HG03571 (cell line): ENCODE measurements at regions not wholly inside any gene's neighbourhood (a gene's known extent, or its start where the extent isn't known, plus 50 kb on each side); places are given as distances from the start of the nearest gene placed in this dataset.
"Not testable (repeated sequence)": the region's sequence is repeated elsewhere in the genome, so short reads cannot be mapped to it uniquely, and the experiment has no call there.

Experiments
- ATAC-seq: cut with Tn5 transposase; IDR thresholded peaks from one replicate; pipeline ENCODE4 v1.9.1; 2021; ENCODE audit not compliant: unreplicated experiment

DNA sequence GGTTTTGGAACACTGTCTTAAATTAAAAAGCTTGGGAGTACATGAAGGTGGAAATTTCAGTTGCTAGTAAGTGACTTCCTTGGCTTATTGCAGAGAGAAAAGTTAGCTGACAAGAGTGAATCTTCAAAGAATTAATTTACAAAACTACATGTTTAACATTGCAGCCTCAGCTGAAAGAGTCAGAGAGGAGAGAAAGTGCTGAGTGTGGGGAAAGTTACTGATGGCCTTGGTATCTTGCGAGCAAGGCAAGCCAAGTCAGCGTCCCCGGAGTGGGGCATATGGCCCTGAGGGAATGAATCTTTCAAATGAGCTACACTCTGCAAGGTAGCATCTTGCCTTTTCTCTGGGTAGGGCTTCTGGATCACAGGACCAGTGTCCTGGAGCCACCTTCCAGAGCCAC lies 131.3 kb downstream of the LPIN1 start:
- no peak for ATAC-seq

DNA sequence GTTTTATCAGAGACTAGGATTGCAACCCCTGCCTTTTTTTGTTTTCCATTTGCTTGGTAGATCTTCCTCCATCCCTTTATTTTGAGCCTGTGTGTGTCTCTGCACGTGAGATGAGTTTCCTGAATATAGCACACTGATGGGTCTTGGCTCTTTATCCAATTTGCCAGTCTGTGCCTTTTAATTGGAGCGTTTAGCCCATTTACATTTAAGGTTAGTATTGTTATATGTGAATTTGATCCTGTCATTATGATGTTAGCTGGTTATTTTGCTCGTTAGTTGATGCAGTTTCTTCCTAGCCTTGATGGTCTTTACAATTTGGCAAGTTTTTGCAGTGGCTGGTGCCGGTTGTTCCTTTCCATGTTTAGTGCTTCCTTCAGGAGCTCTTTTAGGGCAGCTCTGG lies 138.8 kb downstream of the LPIN1 start:
- ATAC-seq = not testable (repeated sequence)

GRCh38 chr2:11886899-11887298 lies 140.5 kb downstream of the LPIN1 start:
- not testable (repeated sequence) for ATAC-seq

- no peak for ATAC-seq
Measured at GRCh38 chr2:11889101-11889850, 142.8 kb downstream of the LPIN1 start.

- ATAC-seq = no peak
Measured at GRCh38 chr2:11889854-11890253, 143.4 kb downstream of the LPIN1 start.

- no peak for ATAC-seq
Measured at GRCh38 chr2:11891028-11891427, 144.6 kb downstream of the LPIN1 start.

GRCh38 chr2:11891671-11892440 lies 145.4 kb downstream of the LPIN1 start:
- no peak for ATAC-seq

- ATAC-seq = no peak
Measured at GRCh38 chr2:11896386-11896785, 150.0 kb downstream of the LPIN1 start.

DNA sequence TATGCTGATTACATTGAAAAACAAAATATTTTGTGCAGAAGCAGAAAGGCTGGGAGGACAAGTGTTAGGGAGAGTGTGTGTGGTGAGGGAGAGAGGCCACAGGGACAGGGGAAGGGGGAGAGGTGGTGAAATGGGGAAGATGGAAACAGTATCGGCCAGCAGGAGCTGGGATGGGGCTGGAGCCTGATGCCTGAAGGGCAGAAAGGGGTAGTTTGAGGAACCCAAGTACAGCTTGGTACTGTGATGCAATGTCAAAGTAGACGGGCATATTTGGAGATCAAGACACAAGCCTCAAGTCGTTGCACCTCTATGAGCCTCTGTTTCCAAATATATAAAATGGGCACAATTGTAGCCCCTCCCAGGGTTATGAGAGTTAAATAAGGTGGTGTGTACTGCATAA lies 152.1 kb downstream of the LPIN1 start:
- no peak for ATAC-seq

DNA sequence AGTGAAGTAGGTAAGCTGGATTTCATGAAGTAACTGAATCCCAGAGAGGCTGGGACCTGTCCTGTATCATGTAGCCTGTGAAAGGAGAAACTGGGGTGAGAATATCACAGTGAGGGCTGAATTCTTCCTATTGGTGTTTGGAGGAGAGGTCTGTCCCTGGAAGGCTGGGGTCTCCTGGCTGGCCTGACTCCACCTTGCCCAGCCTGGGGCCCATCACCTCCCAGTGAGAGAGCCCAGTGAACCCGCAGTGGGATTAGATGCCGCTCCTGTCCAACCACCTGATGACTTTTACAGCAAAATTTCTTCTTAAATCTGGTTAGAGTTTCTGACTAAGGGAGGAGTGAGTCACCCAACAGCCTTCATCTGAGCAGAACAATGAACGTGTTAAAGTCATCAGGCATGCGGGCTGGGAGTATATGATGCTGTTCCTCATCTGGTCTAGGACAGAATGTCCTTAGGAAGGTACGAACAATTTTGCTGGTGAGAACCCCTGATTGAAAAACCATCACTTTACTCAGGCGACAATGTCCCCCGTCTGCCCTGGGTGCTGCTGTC lies 152.9 kb downstream of the LPIN1 start:
- ATAC-seq = no peak

GRCh38 chr2:11900891-11901290 lies 154.5 kb downstream of the LPIN1 start:
- not testable (repeated sequence) for ATAC-seq

DNA sequence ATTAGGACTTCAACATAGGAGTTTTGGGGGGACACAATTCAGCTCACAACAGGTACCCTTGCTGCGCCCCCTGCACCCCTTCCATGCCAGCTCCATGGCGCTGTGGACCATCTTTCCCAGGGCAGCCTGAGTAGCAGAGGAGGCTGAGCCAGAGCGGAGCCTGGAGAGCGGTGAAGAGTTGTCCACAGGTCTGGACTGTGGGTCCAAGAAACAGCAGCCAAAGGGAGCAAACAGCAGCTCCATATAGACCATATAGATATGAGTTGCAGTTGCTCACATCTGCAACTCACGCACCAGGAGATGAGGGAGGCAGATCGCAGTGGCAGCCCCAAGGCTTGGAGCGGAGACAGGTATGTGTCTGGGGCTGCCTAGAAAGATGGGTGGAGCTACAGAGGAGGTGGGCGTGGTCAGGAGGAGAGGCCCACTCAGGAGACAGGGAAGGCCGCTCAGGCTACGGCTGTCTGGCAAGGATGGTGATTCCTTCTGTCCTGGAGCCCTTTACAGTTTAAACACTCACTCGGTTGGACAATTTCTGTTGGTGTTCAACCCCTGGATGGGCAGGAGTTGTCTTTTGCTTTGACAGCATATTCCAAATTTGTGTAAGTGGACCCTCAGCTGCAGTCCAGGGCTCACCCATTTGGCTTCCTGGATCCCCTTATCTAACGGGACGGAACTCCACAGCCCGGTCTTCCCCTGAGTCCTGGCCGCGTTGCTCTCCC lies 155.1 kb downstream of the LPIN1 start:
- ATAC-seq = no peak

- ATAC-seq = no peak
Measured at GRCh38 chr2:11903085-11903606, 156.7 kb downstream of the LPIN1 start.

- no peak for ATAC-seq
Measured at GRCh38 chr2:11904029-11904428, 157.6 kb downstream of the LPIN1 start.

- ATAC-seq = no peak
Measured at GRCh38 chr2:11904941-11905340, 158.5 kb downstream of the LPIN1 start.

- ATAC-seq = no peak
Measured at GRCh38 chr2:11907190-11907589, 160.8 kb downstream of the LPIN1 start.

GRCh38 chr2:11910971-11911370 lies 164.5 kb downstream of the LPIN1 start:
- no peak for ATAC-seq

- ATAC-seq = no peak
Measured at GRCh38 chr2:11912980-11913379, 166.5 kb downstream of the LPIN1 start.

GRCh38 chr2:11914455-11914854 lies 168.0 kb downstream of the LPIN1 start:
- no peak for ATAC-seq

- no peak for ATAC-seq
Measured at GRCh38 chr2:11915650-11916049, 169.2 kb downstream of the LPIN1 start.

- no peak for ATAC-seq
Measured at GRCh38 chr2:11919953-11920352, 173.5 kb downstream of the LPIN1 start.
